ENCODE measurements at regions not wholly inside any gene's neighbourhood (a gene's known extent, or its start where the extent isn't known, plus 50 kb on each side); places are given as distances from the start of the nearest gene placed in this dataset.

GRCh38 chr4:122229857-122230256, 77.7 kb downstream of the BLTP1 start:
- no peak for TF ChIP-seq CTCF (conservative IDR thresholded peaks at IDR 0.05)

DNA sequence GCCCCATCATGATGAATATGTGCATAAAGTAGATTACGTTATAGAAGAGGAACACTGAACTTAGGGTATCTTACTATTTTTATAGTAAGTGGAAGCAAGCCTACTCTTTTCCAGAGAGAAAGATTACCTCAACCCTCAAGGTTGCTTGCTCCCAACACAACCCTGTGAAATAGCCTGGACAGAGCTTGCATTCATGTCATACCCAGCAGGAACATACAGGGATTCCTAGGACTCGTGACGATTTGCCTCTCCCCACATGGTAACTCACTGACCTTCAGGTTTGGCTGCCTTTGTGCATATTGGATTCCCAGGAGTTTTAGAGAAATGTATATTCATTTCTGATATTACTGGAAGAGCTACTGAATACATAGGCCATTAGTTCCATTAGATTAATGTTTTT, 80.5 kb downstream of the BLTP1 start:
- no peak for TF ChIP-seq CTCF (conservative IDR thresholded peaks at IDR 0.05)
- no peak overlapping the region for H3K27ac ChIP-seq

More at GRCh38 chr4:122229857-122230256, 77.7 kb downstream of the BLTP1 start:
- no peak overlapping the region for H3K27ac ChIP-seq

DNA sequence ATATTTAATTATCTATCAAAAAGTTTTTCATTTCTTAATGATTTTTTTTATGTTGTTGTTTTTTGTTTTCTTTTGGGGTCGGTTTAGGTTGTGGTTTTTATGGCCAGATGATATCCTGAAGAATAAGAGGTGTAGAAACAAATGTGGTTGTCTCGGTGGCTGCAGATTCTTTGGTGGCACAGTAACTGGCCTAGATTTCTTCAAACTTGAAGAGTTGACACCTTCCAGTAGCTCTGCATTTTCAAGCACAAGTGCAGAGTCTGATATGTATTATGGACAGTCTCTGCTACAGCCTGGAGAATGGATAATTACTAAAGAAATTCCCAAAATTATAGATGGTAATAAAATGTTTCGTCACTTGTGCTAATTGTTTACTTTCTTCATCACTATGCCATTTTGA, 82.6 kb downstream of the BLTP1 start:
- H3K27ac ChIP-seq, result no peak overlapping the region
- no peak for TF ChIP-seq CTCF (conservative IDR thresholded peaks at IDR 0.05)

DNA sequence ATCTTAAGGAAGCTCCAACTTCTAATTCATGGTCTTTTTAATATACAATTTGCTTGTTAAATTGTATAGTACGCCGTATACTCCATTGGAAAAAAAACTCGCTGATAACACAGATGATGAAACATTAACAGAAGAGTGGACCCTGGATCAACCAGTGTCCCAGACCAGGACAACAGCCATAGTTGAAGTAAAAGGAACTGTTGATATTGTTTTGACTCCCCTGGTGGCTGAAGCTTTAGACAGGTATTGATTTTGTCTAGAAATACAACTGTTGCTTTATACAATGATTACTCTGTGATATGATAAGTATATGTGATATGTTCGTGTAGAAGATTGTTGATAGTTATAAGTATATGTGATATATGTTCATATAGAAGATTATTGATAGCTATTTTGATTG, 91.7 kb downstream of the BLTP1 start:
- no peak for TF ChIP-seq CTCF (conservative IDR thresholded peaks at IDR 0.05)
- no peak overlapping the region for H3K27ac ChIP-seq

GRCh38 chr4:122244764-122245163, 92.6 kb downstream of the BLTP1 start:
- no peak for TF ChIP-seq CTCF (conservative IDR thresholded peaks at IDR 0.05)

DNA sequence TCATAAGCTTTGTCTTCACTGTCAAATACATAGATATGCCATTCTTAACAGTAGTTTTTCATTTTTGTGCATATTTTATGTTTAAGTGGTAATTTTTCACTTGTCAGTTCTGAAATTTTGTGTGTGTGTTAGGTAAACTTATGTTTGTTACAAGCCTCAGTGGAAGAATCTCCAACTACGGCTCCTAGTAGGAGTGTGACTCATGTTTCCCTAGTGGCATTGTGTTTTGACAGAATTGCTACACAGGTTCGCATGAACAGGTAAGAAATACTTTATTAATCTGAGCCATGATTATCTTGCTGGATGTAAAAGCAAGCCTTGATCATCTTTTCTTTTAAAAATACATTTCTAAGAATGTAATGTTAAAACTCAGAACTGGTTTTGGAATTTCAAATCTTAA, 94.4 kb downstream of the BLTP1 start:
- H3K27ac ChIP-seq, result peak overlapping the region; percentile 26; the same call in 1 of the 2 replicates
- no peak for TF ChIP-seq CTCF (conservative IDR thresholded peaks at IDR 0.05)

More at GRCh38 chr4:122244764-122245163, 92.6 kb downstream of the BLTP1 start:
- H3K27ac ChIP-seq, result no peak overlapping the region

- no peak overlapping the region for H3K27ac ChIP-seq
- no peak for TF ChIP-seq CTCF (conservative IDR thresholded peaks at IDR 0.05)
Measured at GRCh38 chr4:122249357-122249756, 97.2 kb downstream of the BLTP1 start.

GRCh38 chr4:122252584-122252983, 100.5 kb downstream of the BLTP1 start:
- no peak overlapping the region for H3K27ac ChIP-seq
- no peak for TF ChIP-seq CTCF (conservative IDR thresholded peaks at IDR 0.05)
